A549 (cell line): ENCODE measurements at regions not wholly inside any gene's neighbourhood (a gene's known extent, or its start where the extent isn't known, plus 50 kb on each side); places are given as distances from the start of the nearest gene placed in this dataset.

Experiments
- ATAC-seq, 2 experiments: fragments of 200-7000 bp in 1 of 2; fragments of >200 bp in 1 of 2; cut with Nextera tagmentation in 1 of 2; cut with Tn5 transposase in 1 of 2; 3 replicates each; pipeline versions ENCODE4 v1.8.0 to v1.9.1; 2018 to 2020; ENCODE audit warnings: mild to moderate bottlenecking in 1 of 2, moderate library complexity in 1 of 2
- CTCF ChIA-PET: fragments of 300-600 bp; sonication (Branson Sonifier 250); formaldehyde crosslinking; extraction: SDS; loops from one replicate; lab custom pipeline; 2021; ENCODE audit warnings: antibody characterized with exemption, inconsistent platforms; lab: Yijun Ruan, JAX
- POLR2A ChIA-PET: fragments of 350-600 bp; formaldehyde crosslinking; extraction: SDS; loops from one replicate; lab custom pipeline; 2021; ENCODE audit warnings: antibody characterized with exemption, inconsistent platforms; lab: Yijun Ruan, JAX
- DNase-seq, 2 experiments: peaks; one replicate each; pipeline versions ENCODE4 v3.0.0 to v3.0.0-alpha.2; 2011 to 2016; ENCODE audit warnings: low read depth in 1 of 2, low spot score in 1 of 2
- FAIRE-seq: peaks from 2 replicates; lab custom pipeline; 2011; peaks lifted over from hg19 to GRCh38; lab: Jason Lieb, UNC
- H3K27ac ChIP-seq, 2 experiments: fragments of >200 bp; sonication (Bioruptor Twin); formaldehyde crosslinking; 3 replicates each; pipeline ENCODE4 v1.5.1; 2016 to 2017
- H3K4me1 ChIP-seq: fragments of >200 bp; sonication (Bioruptor Twin); formaldehyde crosslinking; 3 replicates; pipeline ENCODE4 v1.6.1; 2016
- H3K4me2 ChIP-seq: fragments of >200 bp; sonication (Bioruptor Twin); formaldehyde crosslinking; 3 replicates; pipeline ENCODE4 v1.6.1; 2016
- H3K4me3 ChIP-seq: fragments of >200 bp; sonication (Bioruptor Twin); formaldehyde crosslinking; 3 replicates; pipeline ENCODE4 v1.5.1; 2016
- H3K9me3 ChIP-seq: fragments of >200 bp; sonication (Bioruptor Twin); formaldehyde crosslinking; 3 replicates; pipeline ENCODE4 v1.6.1; 2016
- ATOH8 ChIP-seq: fragments of 250-450 bp; sonication (Bioruptor Pico); IDR thresholded peaks from 2 replicates; pipeline ENCODE4 v1.5.0; 2020; ENCODE audit warnings: low read depth, mild to moderate bottlenecking, moderate library complexity
- EHMT2 ChIP-seq: fragments of 200-600 bp; sonication (generic); IDR thresholded peaks from 2 replicates; pipeline ENCODE4 v1.6.1; 2016; ENCODE audit warnings: antibody characterized with exemption, low read depth, mild to moderate bottlenecking, moderate library complexity
- ESRRA ChIP-seq: fragments of 150-350 bp; IDR thresholded peaks from 2 replicates; pipeline ENCODE4 v1.6.1; 2014; ENCODE audit warnings: mild to moderate bottlenecking, low read length, borderline replicate concordance
- FOSB ChIP-seq: fragments of 250-450 bp; sonication (Bioruptor Pico); IDR thresholded peaks from 2 replicates; pipeline ENCODE4 v1.5.0; 2020; ENCODE audit warnings: mild to moderate bottlenecking, moderate library complexity
- FOXS1 ChIP-seq: fragments of 250-450 bp; sonication (Bioruptor Pico); IDR thresholded peaks from 2 replicates; pipeline ENCODE4 v1.5.0; 2020; ENCODE audit warnings: mild to moderate bottlenecking, moderate library complexity
- HMGXB4 ChIP-seq: fragments of 250-450 bp; sonication (Bioruptor Pico); IDR thresholded peaks from 2 replicates; pipeline ENCODE4 v1.5.0; 2021; ENCODE audit warnings: mild to moderate bottlenecking, moderate library complexity, borderline replicate concordance
- JUNB ChIP-seq: fragments of >200 bp; sonication (Bioruptor Twin); formaldehyde crosslinking; IDR thresholded peaks from 2 replicates; pipeline ENCODE4 v1.6.1; 2016
- KDM5A ChIP-seq: fragments of 200-600 bp; sonication (generic); IDR thresholded peaks from 2 replicates; pipeline ENCODE4 v1.6.1; 2016; ENCODE audit warnings: antibody characterized with exemption, mild to moderate bottlenecking
- MAFK ChIP-seq: fragments of 450-650 bp; IDR thresholded peaks from 2 replicates; pipeline ENCODE4 v1.6.1; 2014; ENCODE audit not compliant: partially characterized antibody
- PHF8 ChIP-seq: fragments of 200-600 bp; sonication (generic); IDR thresholded peaks from 2 replicates; pipeline ENCODE4 v1.6.1; 2016; ENCODE audit warnings: low read depth, mild to moderate bottlenecking, antibody characterized with exemption, moderate library complexity, borderline replicate concordance
- RAD21 ChIP-seq, 2 experiments: fragments of >200 bp in 1 of 2; sonication (Bioruptor Twin) in 1 of 2; formaldehyde crosslinking in 1 of 2; IDR thresholded peaks in 1 of 2; conservative IDR thresholded peaks in 1 of 2; 2 replicates in 1 of 2; 3 replicates in 1 of 2; pipeline ENCODE4 v1.6.1; 2012 to 2018; ENCODE audit warnings: inconsistent platforms in 1 of 2
- REST ChIP-seq: fragments of 200-600 bp; sonication (generic); IDR thresholded peaks from 2 replicates; pipeline ENCODE4 v1.6.1; 2016; ENCODE audit warnings: antibody characterized with exemption, mild to moderate bottlenecking, moderate library complexity
- RFX5 ChIP-seq: fragments of 450-650 bp; IDR thresholded peaks from 2 replicates; pipeline ENCODE4 v1.7.1; 2014; ENCODE audit warnings: antibody characterized with exemption, mild to moderate bottlenecking, moderate library complexity
- RNF2 ChIP-seq: fragments of 200-600 bp; sonication (generic); IDR thresholded peaks from 2 replicates; pipeline ENCODE4 v1.6.1; 2016; ENCODE audit warnings: low read depth, mild to moderate bottlenecking, antibody characterized with exemption, moderate library complexity, borderline replicate concordance
- USF2 ChIP-seq: fragments of 450-650 bp; IDR thresholded peaks from 2 replicates; pipeline ENCODE4 v1.6.1; 2014; ENCODE audit warnings: antibody characterized with exemption
- WGBS: methylation state at CpG from one replicate; pipeline ENCODE4 v1.1.6; 2017; ENCODE audit errors: missing lambda C conversion rate; 5-methylcytosine and 5-hydroxymethylcytosine counted together

- Histone ChIP-seq H3K4me1 (no peaks in the 10 kb centered on the region), H3K27ac (no peak overlapping the region), H3K4me3 (no peak overlapping the region), H3K9me3 (no peaks in the 10 kb centered on the region), H3K4me2 (no peak overlapping the region)
- CTCF ChIA-PET = no interaction called here
- 0% methylated on average over 2 of the region's 2 CpGs for WGBS
- TF ChIP-seq RNF2 (no peak), REST (no peak), PHF8 (no peak), RFX5 (no peak)
- no peak for FAIRE-seq
- DNase-seq = no peak
- POLR2A ChIA-PET = no interaction called here
- no peak for ATAC-seq
Observed at GRCh38 chrX:138917781-138918180, 206.3 kb upstream of the FGF13 start.

GRCh38 chrX:138914767-138915166 is 203.2 kb upstream of the FGF13 start:
- TF ChIP-seq MAFK (no peak), USF2 (no peak), JUNB (no peak), KDM5A (no peak), PHF8 (no peak), HMGXB4 (no peak), FOXS1 (CRISPR knock-in tag) (no peak)
- H3K27ac ChIP-seq = no peak overlapping the region
- no peak overlapping the region for H3K4me2 ChIP-seq
- POLR2A ChIA-PET = no interaction called here
- no peaks in the 10 kb centered on the region for H3K4me1 ChIP-seq
- CTCF ChIA-PET = no interaction called here
- DNase-seq (no peak), FAIRE-seq (no peak), ATAC-seq (no peak)
- no peak overlapping the region for H3K4me3 ChIP-seq
- H3K9me3 ChIP-seq = no peaks in the 10 kb centered on the region

GRCh38 chrX:138908577-138908976 is 197.1 kb upstream of the FGF13 start:
- no peak for FAIRE-seq
- no peak overlapping the region for H3K4me3 ChIP-seq
- no peak overlapping the region for H3K4me2 ChIP-seq
- H3K9me3 ChIP-seq = no peaks in the 10 kb centered on the region
- POLR2A ChIA-PET = no interaction called here
- no peak for TF ChIP-seq FOSB (CRISPR knock-in tag)
- TF ChIP-seq ESRRA = no peak
- TF ChIP-seq ATOH8 (CRISPR knock-in tag) = no peak
- TF ChIP-seq USF2 = no peak
- no peak for TF ChIP-seq EHMT2
- no peak for TF ChIP-seq RAD21 (conservative IDR thresholded peaks at IDR 0.05 in 1 of 2, IDR thresholded peaks at IDR 0.05 in 1 of 2)
- TF ChIP-seq, all 56 proteins: peak for 0
- ATAC-seq = no peak
- 24% methylated on average over 2 of the region's 2 CpGs for WGBS
- Histone ChIP-seq H3K27ac (no peak overlapping the region), H3K4me1 (no peaks in the 10 kb centered on the region)
- CTCF ChIA-PET = no interaction called here
- DNase-seq = no peak
